ENCODE measurements at regions not wholly inside any gene's neighbourhood (a gene's known extent, or its start where the extent isn't known, plus 50 kb on each side); places are given as distances from the start of the nearest gene placed in this dataset.

GRCh38 chr15:56814429-56814828 lies 81.1 kb upstream of the ZNF280D start:
- TF ChIP-seq, protein P1, sequence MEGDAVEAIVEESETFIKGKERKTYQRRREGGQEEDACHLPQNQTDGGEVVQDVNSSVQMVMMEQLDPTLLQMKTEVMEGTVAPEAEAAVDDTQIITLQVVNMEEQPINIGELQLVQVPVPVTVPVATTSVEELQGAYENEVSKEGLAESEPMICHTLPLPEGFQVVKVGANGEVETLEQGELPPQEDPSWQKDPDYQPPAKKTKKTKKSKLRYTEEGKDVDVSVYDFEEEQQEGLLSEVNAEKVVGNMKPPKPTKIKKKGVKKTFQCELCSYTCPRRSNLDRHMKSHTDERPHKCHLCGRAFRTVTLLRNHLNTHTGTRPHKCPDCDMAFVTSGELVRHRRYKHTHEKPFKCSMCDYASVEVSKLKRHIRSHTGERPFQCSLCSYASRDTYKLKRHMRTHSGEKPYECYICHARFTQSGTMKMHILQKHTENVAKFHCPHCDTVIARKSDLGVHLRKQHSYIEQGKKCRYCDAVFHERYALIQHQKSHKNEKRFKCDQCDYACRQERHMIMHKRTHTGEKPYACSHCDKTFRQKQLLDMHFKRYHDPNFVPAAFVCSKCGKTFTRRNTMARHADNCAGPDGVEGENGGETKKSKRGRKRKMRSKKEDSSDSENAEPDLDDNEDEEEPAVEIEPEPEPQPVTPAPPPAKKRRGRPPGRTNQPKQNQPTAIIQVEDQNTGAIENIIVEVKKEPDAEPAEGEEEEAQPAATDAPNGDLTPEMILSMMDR (conservative IDR thresholded peaks at IDR 0.05; ENCODE audit: low read depth, low read length) = no peak
- no peak for TF ChIP-seq EZH2 (IDR thresholded peaks at IDR 0.05; ENCODE audit: borderline replicate concordance, low read depth, low read length, poor library complexity, severe bottlenecking)
